Activated CD8-positive, alpha-beta T cell treated with anti-CD3 and anti-CD28 coated beads, Interleukin-2, amount 10 ng/mL, durations not matched to agents 7 days and 5 days (primary cell): ENCODE measurements at regions not wholly inside any gene's neighbourhood (a gene's known extent, or its start where the extent isn't known, plus 50 kb on each side); places are given as distances from the start of the nearest gene placed in this dataset.

Experiments used
- ATAC-seq: fragments of 150-1000 bp; cut with Tn5 transposase; one replicate; pipeline ENCODE4 v1.10.0; 2021; ENCODE audit warnings: moderate library complexity
- CTCF ChIA-PET: fragments of 350-600 bp; sonication (Branson Sonifier 250); formaldehyde crosslinking; loops from one replicate; lab custom pipeline; 2021; ENCODE audit warnings: antibody characterized with exemption; lab: Charles Lee
- POLR2A ChIA-PET: fragments of 350-600 bp; sonication (Branson Sonifier 250); formaldehyde crosslinking; loops from one replicate; lab custom pipeline; 2021; ENCODE audit warnings: antibody characterized with exemption; lab: Charles Lee
- DNase-seq: peaks from one replicate; pipeline ENCODE4 v3.0.0-alpha.2; 2020
- H3K27ac Mint-ChIP-seq: one replicate; pipeline ENCODE4 v1.8.0; 2021; ENCODE audit warnings: mild to moderate bottlenecking, mixed read lengths
- H3K27me3 Mint-ChIP-seq: one replicate; pipeline ENCODE4 v1.8.0; 2021; ENCODE audit warnings: low read depth, mixed read lengths
- H3K36me3 Mint-ChIP-seq: one replicate; pipeline ENCODE4 v1.8.0; 2021; ENCODE audit warnings: low read depth, mixed read lengths
- H3K4me1 Mint-ChIP-seq: one replicate; pipeline ENCODE4 v1.8.0; 2021; ENCODE audit warnings: low read depth, mixed read lengths
- H3K4me3 Mint-ChIP-seq: one replicate; pipeline ENCODE4 v1.8.0; 2021; ENCODE audit warnings: mild to moderate bottlenecking, mixed read lengths
- H3K9me3 Mint-ChIP-seq: one replicate; pipeline ENCODE4 v1.8.0; 2022; ENCODE audit warnings: mixed read lengths; ENCODE audit not compliant: insufficient read depth

DNA sequence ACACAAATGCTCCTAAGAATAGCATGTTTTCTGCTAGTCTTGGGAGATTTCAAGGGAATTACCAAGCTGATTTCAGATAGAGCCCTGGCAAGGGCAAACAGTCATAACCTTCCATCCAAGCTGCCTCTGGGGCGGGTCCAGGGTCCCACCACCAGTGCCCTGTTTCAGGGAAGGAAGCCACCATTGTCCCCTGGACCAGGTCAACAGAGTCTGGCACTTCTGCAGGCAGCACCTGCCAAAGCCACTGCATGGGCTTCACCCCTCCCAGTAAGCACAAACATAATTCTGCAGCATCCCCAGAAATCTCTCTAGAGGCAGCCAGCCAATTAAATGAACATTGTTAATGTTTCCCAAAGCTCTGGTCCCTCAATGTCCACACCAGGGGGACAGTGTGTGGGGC is 143.0 kb downstream of the SALL1 start:
- no peaks in the 10 kb centered on the region for H3K4me1 Mint-ChIP-seq

DNA sequence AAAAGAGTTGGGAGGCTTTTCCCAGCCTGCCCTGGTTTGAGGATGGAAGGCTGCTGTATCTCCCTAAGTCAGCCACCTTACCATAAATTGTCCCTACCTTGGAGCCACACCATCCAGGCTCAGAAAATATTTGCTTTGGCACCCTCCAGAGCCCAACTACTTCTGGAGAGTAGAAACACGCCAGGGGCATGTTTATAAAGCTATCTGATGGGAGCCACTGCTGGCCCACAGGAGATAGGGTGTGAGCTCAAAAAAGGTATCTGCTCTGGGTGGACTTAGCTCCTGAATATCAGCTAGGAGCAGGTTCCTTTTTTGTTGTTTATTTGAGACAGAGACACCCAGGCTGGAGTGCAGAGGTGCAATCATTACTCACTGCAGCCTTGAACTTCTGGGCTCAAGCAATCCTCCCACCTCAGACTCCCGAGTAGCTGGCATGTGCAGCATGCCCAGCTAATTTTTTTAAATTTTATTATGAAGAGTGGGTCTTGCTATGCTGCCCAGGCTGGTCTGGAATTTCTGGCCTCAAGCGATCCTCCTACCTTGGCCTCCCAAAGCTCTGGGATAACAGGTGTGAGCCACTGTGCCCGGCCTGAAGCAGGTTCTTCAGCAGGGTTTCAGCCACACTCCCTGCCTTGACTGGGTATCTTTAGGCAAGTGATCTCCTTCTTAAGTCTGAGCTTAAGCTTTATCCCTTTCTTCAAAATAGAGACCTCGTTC is 147.1 kb downstream of the SALL1 start:
- H3K9me3 Mint-ChIP-seq, result no peaks in the 10 kb centered on the region
- H3K27ac Mint-ChIP-seq, result no peak overlapping the region
- H3K4me1 Mint-ChIP-seq, result no peaks in the 10 kb centered on the region
- H3K4me3 Mint-ChIP-seq, result no peak overlapping the region
- ATAC-seq (no peak), DNase-seq (no peak)
- no peaks in the 10 kb centered on the region for H3K27me3 Mint-ChIP-seq
- ChIA-PET POLR2A (no interaction called here), CTCF (interaction anchor here (1.6 kb wide), 1 partner anchor 12 kb away, joined by 3 read pairs; no protein-coding TSS in a partner anchor)
- H3K36me3 Mint-ChIP-seq, result no peaks in the 10 kb centered on the region

More for the DNA sequence above, 143.0 kb downstream of the SALL1 start:
- Mint-ChIP-seq H3K4me3 (no peak overlapping the region), H3K36me3 (no peaks in the 10 kb centered on the region), H3K27ac (no peak overlapping the region), H3K27me3 (no peaks in the 10 kb centered on the region), H3K9me3 (no peaks in the 10 kb centered on the region)
- CTCF ChIA-PET, result no interaction called here
- DNase-seq, result no peak
- POLR2A ChIA-PET, result no interaction called here
- no peak for ATAC-seq

DNA sequence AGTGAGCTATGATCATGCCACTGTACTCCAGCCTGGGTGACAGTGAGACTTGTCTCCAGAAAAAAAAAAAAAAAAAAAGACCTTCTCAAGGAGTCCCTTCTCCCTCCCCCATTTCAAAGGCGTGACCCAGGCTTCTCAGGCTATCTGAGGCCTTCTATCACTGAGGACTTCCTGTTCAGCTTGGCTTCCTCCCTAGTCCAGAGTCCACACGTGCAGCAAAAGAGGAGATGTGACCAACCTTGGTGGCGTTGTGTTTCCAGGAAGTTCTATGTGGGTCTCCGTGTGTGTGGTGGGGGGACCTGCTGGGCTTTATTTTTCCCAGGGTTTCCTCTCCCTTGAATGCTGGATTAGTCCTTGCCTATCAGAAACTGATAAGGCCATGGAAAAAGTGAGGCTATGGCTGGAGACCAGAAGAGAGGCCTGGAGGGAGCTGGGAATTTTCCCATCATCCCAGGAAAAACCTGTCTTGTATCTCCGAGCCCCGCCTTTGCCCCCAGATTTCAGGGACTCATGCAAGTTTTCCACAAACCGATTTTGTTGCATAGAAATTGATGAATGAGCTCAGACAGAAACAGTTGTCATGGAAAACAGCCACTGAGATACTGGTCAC is 148.1 kb downstream of the SALL1 start:
- H3K4me3 Mint-ChIP-seq, result no peak overlapping the region
- H3K9me3 Mint-ChIP-seq, result no peaks in the 10 kb centered on the region
- no peaks in the 10 kb centered on the region for H3K27me3 Mint-ChIP-seq
- ATAC-seq (no peak), DNase-seq (no peak)
- no peak overlapping the region for H3K27ac Mint-ChIP-seq
- CTCF ChIA-PET, result no interaction called here
- H3K36me3 Mint-ChIP-seq, result no peaks in the 10 kb centered on the region
- no peaks in the 10 kb centered on the region for H3K4me1 Mint-ChIP-seq
- POLR2A ChIA-PET, result no interaction called here

DNA sequence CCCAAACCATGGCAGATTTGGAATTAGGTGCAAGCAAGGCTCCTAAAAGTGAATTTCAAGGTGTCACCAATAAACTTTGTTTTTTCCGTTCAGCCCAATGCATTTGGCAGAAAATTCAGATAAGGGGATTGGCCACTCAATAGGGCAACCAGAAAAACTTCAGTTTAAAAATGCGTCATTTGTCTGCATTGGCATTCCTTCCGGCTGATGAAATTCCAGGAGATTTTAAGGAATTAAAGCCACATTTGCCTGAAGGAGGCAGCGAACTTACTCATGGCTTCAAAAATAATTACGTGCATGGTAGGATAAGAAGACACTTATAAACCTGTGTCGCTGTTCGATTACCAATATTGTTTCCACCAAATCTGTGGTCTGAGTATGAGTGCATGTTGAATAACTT is 151.9 kb downstream of the SALL1 start:
- DNase-seq, result no peak
- CTCF ChIA-PET, result no interaction called here
- Mint-ChIP-seq H3K9me3 (no peaks in the 10 kb centered on the region), H3K36me3 (no peaks in the 10 kb centered on the region), H3K4me3 (no peak overlapping the region), H3K27me3 (no peaks in the 10 kb centered on the region), H3K27ac (no peak overlapping the region), H3K4me1 (no peaks in the 10 kb centered on the region)
- no peak for ATAC-seq
- POLR2A ChIA-PET, result no interaction called here

DNA sequence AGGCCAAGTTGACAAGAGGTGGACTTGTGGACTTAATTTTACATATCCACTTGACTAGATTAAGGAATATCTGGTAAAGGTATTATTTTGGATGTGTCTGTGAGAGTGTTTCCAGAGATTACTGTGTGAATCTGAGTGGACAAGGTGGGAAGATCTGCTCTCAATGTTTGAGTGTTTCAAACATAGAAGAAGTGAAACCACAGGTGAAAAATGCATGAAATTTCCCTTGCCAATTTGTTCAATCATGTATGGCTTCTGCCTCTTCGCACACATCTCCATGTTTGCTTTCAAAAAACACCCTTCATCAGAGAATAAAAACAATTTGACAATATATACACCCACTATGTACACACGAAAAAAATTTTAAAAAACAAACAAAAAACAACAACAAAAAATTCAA is 152.7 kb downstream of the SALL1 start:
- Mint-ChIP-seq H3K9me3 (no peaks in the 10 kb centered on the region), H3K27ac (no peak overlapping the region), H3K27me3 (no peaks in the 10 kb centered on the region), H3K4me3 (no peak overlapping the region), H3K4me1 (no peaks in the 10 kb centered on the region), H3K36me3 (no peaks in the 10 kb centered on the region)
- ATAC-seq, result no peak
- ChIA-PET POLR2A (no interaction called here), CTCF (no interaction called here)
- no peak for DNase-seq

DNA sequence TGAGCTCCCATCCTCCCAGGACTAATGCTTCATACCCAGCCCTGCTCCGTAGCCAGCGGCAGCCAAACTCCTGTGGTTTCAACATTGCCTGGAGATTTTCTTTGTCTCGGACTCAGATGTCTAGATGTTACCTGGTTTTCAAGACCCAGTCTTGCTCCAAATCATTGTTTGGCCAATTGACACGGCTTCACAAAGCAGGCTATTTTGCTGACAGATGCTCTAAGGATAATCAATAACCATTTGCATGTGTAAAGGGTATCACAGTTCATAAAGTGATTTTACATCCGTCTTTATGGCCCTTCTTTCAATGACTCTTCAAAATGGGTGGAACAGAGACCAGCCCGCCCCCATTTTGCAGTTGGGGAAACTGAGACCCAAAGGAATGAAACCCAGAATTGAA is 153.4 kb downstream of the SALL1 start:
- Mint-ChIP-seq H3K4me3 (no peak overlapping the region), H3K4me1 (no peaks in the 10 kb centered on the region), H3K27me3 (no peaks in the 10 kb centered on the region), H3K27ac (no peak overlapping the region), H3K36me3 (no peaks in the 10 kb centered on the region), H3K9me3 (no peaks in the 10 kb centered on the region)
- ChIA-PET CTCF (no interaction called here), POLR2A (no interaction called here)
- no peak for DNase-seq
- no peak for ATAC-seq

DNA sequence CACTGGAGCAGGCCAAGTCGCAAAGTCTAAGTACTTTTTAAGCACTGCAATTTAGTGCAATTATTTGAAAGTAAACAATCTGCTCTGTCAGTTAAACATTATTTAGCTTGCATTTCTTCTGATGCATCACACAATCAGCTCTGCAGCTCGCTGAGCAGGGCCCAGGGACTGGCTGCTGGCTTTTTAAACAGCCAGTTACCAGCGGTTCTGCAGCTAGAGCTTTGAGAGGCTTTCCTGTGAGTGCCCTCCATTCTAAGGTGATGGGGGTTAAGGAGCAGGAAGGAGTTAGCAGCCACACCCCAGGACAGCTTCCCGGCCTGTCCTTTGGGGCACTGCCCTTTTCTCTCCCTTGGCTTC is 154.3 kb downstream of the SALL1 start:
- H3K4me1 Mint-ChIP-seq, result no peaks in the 10 kb centered on the region
- CTCF ChIA-PET, result no interaction called here
- no peak overlapping the region for H3K27ac Mint-ChIP-seq
- DNase-seq (no peak), ATAC-seq (no peak)
- H3K36me3 Mint-ChIP-seq, result no peaks in the 10 kb centered on the region
- H3K9me3 Mint-ChIP-seq, result no peaks in the 10 kb centered on the region
- no peak overlapping the region for H3K4me3 Mint-ChIP-seq
- no peaks in the 10 kb centered on the region for H3K27me3 Mint-ChIP-seq
- POLR2A ChIA-PET, result no interaction called here

DNA sequence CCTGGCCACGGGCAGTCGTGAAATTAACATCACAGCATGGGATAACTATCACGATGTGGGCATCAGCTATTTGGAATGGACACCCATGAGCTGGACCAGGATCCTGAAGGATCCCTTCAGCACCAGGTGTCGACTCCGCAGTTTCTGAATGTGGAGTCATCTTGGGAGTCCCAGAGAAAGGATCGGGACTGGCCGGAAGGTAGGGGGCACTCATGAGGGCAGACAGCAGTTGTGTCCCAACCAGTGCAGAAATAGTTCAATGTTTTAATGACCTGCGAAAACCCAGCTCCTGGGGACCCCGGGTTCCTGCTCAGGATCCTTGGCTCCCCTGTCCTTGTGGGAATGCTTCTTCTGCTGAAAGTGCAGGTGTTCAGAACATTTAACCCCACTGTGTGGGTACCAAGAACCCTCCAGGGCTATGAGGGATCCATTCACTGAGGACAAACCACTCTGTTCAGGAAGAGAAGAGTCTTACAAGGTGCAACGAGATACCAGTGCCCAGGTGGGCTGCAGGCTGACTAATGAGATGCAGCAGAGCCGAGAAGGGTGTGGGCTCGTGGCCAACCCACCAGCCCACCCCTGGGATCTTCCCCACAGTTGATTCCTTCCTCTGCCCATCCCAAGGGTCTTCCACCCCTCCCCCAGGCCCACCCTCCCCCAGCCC is 154.8 kb downstream of the SALL1 start:
- no peaks in the 10 kb centered on the region for H3K27me3 Mint-ChIP-seq
- no peaks in the 10 kb centered on the region for H3K36me3 Mint-ChIP-seq
- H3K4me3 Mint-ChIP-seq, result no peak overlapping the region
- no peak overlapping the region for H3K27ac Mint-ChIP-seq
- H3K4me1 Mint-ChIP-seq, result no peaks in the 10 kb centered on the region
- no peak for ATAC-seq
- no peaks in the 10 kb centered on the region for H3K9me3 Mint-ChIP-seq
- CTCF ChIA-PET, result no interaction called here
- POLR2A ChIA-PET, result no interaction called here
- DNase-seq, result no peak

DNA sequence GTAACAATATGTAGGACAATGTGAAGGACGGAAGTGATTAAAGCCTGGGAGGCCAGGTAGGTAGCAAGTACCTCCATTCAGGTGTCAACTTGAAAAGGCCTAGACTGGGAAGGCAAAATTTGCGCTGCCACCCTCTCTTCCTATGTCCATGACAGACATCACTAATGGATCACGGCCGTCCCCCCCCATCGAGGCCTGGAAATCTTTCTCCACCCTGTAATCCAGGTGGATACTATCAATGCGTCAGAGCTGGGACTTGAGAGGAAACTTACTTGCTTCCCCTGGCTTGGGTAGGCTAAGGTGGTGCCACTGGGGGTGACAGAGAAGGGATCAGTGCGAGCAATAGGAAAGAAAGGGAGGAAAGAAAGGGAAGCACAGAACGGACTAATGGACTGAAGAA is 156.1 kb downstream of the SALL1 start:
- ChIA-PET POLR2A (no interaction called here), CTCF (no interaction called here)
- H3K9me3 Mint-ChIP-seq, result no peaks in the 10 kb centered on the region
- no peaks in the 10 kb centered on the region for H3K36me3 Mint-ChIP-seq
- H3K4me1 Mint-ChIP-seq, result no peaks in the 10 kb centered on the region
- no peak for DNase-seq
- no peak overlapping the region for H3K4me3 Mint-ChIP-seq
- H3K27ac Mint-ChIP-seq, result no peak overlapping the region
- no peaks in the 10 kb centered on the region for H3K27me3 Mint-ChIP-seq
- no peak for ATAC-seq

DNA sequence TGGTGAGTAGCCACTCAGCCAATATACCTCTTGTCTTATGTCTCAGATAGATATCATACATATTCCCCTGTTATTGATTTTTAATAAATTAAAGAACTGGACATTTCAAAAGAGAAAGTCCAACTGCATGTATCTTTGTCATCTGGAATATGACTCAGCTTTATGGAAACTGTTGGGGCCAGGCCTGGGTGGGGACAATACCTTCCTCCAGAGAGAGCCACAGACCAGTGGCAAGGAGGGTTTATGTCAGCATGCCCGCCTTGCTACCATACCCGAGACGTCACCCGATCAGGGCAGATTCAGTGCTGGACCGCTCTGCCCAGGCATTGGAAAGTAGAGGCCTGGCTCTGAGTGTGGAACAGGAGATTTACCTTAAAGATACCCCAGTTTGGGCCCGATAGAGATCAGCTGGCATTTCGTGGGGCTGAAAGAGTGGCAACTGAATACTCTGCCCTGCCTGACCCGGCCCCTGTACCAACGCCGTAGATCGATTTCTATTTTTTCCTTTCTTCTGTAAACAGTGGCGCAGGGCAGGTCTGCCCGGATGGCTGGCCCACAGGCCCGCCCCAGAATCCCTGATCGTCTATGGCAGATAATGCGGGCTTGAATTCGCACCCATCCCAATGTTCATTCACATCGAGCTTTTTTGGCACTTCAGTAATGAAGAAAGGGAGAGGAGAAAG is 158.6 kb downstream of the SALL1 start:
- no peak for DNase-seq
- POLR2A ChIA-PET, result no interaction called here
- Mint-ChIP-seq H3K9me3 (no peaks in the 10 kb centered on the region), H3K4me3 (no peak overlapping the region), H3K27ac (no peak overlapping the region), H3K4me1 (no peaks in the 10 kb centered on the region), H3K27me3 (no peaks in the 10 kb centered on the region), H3K36me3 (no peaks in the 10 kb centered on the region)
- ATAC-seq, result no peak
- CTCF ChIA-PET, result interaction anchor here (0.6 to 0.9 kb wide), 2 partner anchors 12 to 48 kb away, joined by 3 read pairs; no protein-coding TSS in a partner anchor

DNA sequence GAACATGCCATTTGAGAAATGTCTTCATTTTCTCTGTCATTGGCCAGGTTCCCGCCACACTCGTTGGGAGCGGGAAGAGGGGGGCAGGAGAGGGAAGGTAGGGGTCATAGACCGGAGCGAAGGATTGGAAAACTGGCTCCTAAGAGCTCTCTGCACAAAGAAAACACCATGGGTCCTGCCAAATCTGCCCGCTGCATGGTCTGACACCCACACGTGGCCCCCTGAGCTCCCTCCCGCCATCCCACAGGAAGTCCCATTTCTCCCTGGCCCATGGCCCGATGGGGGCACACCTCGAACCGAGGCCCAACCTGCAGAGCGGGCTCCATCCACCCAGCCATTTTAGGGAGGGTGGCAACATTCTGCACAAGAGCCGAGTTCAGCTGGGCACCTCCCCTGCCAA is 159.6 kb downstream of the SALL1 start:
- H3K27me3 Mint-ChIP-seq, result no peaks in the 10 kb centered on the region
- ChIA-PET POLR2A (no interaction called here), CTCF (interaction anchor here (0.9 kb wide), 1 partner anchor 13 kb away, joined by 3 read pairs; no protein-coding TSS in a partner anchor)
- H3K27ac Mint-ChIP-seq, result no peak overlapping the region
- no peaks in the 10 kb centered on the region for H3K9me3 Mint-ChIP-seq
- no peak overlapping the region for H3K4me3 Mint-ChIP-seq
- DNase-seq, result no peak
- H3K4me1 Mint-ChIP-seq, result no peaks in the 10 kb centered on the region
- ATAC-seq, result no peak
- no peaks in the 10 kb centered on the region for H3K36me3 Mint-ChIP-seq

DNA sequence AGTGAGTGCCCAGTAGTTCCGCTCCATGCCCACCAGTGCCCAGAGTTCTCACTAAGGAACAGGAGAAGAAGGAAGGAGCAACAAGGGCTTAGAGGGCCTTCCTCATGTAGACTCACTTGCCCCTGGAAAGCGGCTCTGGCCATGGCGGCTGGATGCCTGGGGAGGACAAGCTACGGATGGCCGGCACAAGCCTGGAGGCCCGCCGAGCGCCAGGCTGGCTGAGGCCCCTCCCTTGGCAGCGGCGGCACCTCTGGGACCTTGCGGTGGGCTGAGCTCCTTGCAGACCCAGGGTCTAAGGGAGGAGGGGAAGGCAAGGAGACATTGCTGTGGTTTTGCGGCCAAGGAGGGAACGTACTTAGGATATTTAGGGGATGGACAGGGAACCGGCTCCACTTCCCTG is 160.1 kb downstream of the SALL1 start:
- Mint-ChIP-seq H3K4me3 (no peak overlapping the region), H3K9me3 (no peaks in the 10 kb centered on the region), H3K36me3 (no peaks in the 10 kb centered on the region), H3K4me1 (no peaks in the 10 kb centered on the region), H3K27me3 (no peaks in the 10 kb centered on the region), H3K27ac (no peak overlapping the region)
- ChIA-PET CTCF (no interaction called here), POLR2A (no interaction called here)
- no peak for DNase-seq
- no peak for ATAC-seq
